ENCODE measurements at regions not wholly inside any gene's neighbourhood (a gene's known extent, or its start where the extent isn't known, plus 50 kb on each side); places are given as distances from the start of the nearest gene placed in this dataset.

DNA sequence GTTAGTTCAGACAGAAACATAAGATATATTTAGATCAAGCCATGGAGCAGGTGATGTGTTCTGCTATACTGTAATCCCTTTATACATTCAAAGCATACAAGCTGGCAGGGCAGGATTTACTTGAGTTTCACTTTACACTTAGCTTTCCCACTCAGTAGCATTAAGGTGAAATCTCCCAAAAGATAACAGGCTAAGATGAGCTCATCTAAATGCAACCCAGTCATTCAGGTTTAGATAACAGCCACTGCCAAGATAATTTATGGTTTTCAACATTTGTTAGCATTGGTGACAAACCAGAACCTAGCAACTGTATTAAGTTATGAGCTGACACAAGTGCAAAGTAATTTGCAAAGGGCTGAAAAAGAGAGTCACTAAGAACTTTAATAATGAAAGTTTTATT, 925.1 kb upstream of the ATXN7L3B start:
- TF ChIP-seq, protein P1, sequence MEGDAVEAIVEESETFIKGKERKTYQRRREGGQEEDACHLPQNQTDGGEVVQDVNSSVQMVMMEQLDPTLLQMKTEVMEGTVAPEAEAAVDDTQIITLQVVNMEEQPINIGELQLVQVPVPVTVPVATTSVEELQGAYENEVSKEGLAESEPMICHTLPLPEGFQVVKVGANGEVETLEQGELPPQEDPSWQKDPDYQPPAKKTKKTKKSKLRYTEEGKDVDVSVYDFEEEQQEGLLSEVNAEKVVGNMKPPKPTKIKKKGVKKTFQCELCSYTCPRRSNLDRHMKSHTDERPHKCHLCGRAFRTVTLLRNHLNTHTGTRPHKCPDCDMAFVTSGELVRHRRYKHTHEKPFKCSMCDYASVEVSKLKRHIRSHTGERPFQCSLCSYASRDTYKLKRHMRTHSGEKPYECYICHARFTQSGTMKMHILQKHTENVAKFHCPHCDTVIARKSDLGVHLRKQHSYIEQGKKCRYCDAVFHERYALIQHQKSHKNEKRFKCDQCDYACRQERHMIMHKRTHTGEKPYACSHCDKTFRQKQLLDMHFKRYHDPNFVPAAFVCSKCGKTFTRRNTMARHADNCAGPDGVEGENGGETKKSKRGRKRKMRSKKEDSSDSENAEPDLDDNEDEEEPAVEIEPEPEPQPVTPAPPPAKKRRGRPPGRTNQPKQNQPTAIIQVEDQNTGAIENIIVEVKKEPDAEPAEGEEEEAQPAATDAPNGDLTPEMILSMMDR (IDR thresholded peaks at IDR 0.05; ENCODE audit: low read depth, low read length, missing control alignments), result no peak
- H3K4me3 ChIP-seq (ENCODE audit: low read depth, low read length), result no peak overlapping the region
- in situ Hi-C loops (cut with HindIII; ENCODE audit: low sequenced_read_pairs), result no loop called here
- no peak for DNase-seq (ENCODE audit: low read depth)

DNA sequence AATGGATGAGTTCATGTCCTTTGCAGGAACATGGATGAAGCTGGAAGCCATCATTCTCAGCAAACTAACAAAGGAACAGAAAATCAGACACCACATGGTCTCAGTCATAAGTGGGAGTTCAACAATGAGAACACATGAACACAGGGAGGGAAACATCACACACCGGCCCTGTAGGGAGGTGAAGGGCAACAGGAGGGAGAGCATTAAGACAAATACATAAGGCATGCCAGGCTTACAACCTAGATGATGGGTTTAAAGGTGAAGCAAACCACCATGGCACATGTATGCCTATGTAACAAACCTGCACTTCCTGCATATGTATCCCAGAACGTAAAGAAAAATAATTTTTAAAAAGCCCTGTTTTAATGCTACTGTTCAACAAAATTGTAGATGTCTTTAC, 914.2 kb upstream of the ATXN7L3B start:
- TF ChIP-seq, protein P1 (IDR thresholded peaks at IDR 0.05; ENCODE audit: low read depth, low read length, missing control alignments), result no peak
- in situ Hi-C loops (cut with HindIII; ENCODE audit: low sequenced_read_pairs), result no loop called here

DNA sequence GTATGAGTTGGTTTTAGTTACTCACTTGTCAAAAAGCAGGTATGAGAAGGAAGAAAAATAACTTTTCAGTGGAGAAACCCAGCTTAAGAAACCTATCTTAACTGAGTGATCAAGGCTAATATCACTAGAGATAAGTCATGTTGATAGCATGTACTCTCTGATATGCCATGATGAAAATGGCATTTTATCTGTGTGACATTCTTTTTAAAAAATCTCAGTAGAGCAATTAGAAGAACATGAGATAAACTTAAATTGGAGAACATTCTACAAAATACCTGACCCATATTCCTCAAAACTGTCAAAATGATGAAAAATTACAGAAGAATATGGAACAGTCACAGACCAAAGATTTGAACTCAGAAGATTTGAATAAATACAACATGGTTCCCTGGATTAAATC, 912.4 kb upstream of the ATXN7L3B start:
- TF ChIP-seq, protein P1 (IDR thresholded peaks at IDR 0.05; ENCODE audit: low read depth, low read length, missing control alignments), result no peak
- in situ Hi-C loops (cut with HindIII; ENCODE audit: low sequenced_read_pairs), result no loop called here
- H3K4me3 ChIP-seq (ENCODE audit: low read depth, low read length), result no peak overlapping the region
- no peak for DNase-seq (ENCODE audit: low read depth)

More for the DNA sequence above, 914.2 kb upstream of the ATXN7L3B start:
- DNase-seq (ENCODE audit: low read depth), result no peak
- H3K4me3 ChIP-seq (ENCODE audit: low read depth, low read length), result no peak overlapping the region

DNA sequence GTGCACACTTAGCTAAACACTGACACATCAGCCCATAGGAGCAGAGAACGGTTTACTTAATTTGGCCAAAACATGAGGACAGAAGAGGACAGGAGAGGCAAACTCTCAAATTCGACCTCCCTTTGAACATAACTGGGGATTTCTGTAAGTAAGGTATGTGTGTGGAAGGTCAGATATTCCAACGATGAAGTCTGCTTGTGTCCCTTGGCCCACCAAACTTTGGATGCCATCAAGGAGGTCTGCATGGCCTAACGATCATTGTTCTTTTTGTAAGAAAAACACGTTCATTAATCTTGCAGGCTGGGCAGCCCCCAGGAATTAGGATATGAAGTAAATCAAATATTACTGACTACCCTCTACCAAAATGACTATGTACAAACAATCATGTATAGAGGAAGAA, 908.5 kb upstream of the ATXN7L3B start:
- TF ChIP-seq, protein P1 (IDR thresholded peaks at IDR 0.05; ENCODE audit: low read depth, low read length, missing control alignments), result no peak
- no peak for DNase-seq (ENCODE audit: low read depth)
- no peak overlapping the region for H3K4me3 ChIP-seq (ENCODE audit: low read depth, low read length)
- in situ Hi-C loops (cut with HindIII; ENCODE audit: low sequenced_read_pairs), result no loop called here

DNA sequence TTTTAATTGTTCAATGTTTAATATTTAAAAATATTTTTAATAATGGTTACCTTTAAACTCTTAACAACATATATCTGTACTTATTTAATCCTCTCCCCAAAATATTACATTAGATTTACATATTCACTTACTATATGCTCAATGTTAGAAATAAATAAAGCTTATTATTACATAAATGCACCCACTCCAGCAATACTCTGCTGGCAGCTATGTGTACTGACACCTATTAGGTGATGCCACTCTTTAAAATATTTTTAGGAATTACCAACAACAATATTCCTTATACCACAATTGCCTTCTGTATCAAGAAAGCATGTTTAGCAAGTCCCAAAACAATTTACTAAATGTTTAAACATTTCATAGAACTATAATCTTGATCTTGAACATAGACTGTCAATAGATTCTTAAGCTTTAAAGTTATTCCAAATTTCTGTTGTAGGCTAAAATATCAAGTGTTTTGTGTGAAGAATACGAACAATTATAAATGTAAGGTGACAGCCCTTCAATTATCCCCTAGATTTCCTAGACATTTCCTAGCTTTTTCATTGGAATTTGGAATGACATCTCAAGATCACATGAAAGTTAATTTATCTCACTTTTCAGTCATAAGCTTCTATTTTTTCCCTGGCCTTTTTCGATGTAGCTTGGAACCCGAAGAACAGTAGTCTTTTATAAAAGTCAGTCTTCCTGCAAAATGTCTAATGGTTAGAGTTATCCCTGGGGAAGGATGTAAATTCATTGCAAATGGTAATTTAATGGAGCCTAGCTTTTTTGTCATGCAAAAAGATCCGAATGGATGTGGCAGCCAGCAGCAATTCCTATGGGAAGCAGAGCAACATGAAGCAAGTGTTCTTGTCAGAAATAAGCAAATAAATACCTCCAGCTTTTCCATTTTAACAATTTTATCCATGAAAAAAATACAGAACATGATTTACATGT, 907.5 kb upstream of the ATXN7L3B start:
- TF ChIP-seq, protein P1 (IDR thresholded peaks at IDR 0.05; ENCODE audit: low read depth, low read length, missing control alignments), result no peak
- DNase-seq (ENCODE audit: low read depth), result no peak
- in situ Hi-C loops (cut with HindIII; ENCODE audit: low sequenced_read_pairs), result loop anchor here (5.0 kb wide), 1 partner anchor 42 kb away; no protein-coding TSS in a partner anchor
- H3K4me3 ChIP-seq (ENCODE audit: low read depth, low read length), result no peak overlapping the region

DNA sequence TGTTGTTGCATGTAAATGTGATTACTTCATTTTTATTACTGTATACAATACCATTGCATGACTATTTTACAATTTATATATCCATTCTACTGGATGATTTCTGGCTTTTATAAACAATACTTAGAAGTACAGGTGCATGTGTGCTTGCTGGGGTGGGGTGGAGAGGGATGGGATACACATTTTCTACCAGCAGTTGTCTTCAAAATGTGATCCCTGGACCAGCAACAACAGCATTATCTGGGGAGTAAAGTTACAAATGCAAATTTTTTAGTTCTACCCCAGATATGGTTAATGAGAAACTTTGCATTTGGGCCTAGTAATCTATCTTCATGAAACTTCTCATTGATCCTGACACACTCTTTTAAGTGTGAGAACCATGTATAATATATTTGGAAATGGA, 905.4 kb upstream of the ATXN7L3B start:
- TF ChIP-seq, protein P1 (IDR thresholded peaks at IDR 0.05; ENCODE audit: low read depth, low read length, missing control alignments), result no peak
- no peak overlapping the region for H3K4me3 ChIP-seq (ENCODE audit: low read depth, low read length)
- in situ Hi-C loops (cut with HindIII; ENCODE audit: low sequenced_read_pairs), result loop anchor here (5.0 kb wide), 1 partner anchor 40 kb away; no protein-coding TSS in a partner anchor
- DNase-seq (ENCODE audit: low read depth), result no peak
